Type B pancreatic cell (in vitro differentiated cells): ENCODE measurements at regions not wholly inside any gene's neighbourhood (a gene's known extent, or its start where the extent isn't known, plus 50 kb on each side); places are given as distances from the start of the nearest gene placed in this dataset.
"Not testable (repeated sequence)": the region's sequence is repeated elsewhere in the genome, so short reads cannot be mapped to it uniquely, and the experiment has no call there.

ENCODE experiments used
- DNase-seq: peaks from one replicate; pipeline ENCODE4 v3.0.0; 2021; ENCODE audit warnings: mixed read lengths; ENCODE audit not compliant: unreplicated experiment; ENCODE audit errors: extremely low spot score
- H3K27ac Mint-ChIP-seq: 2 replicates; pipeline ENCODE4 v1.8.0; 2021; ENCODE audit warnings: mild to moderate bottlenecking, mixed read lengths
- H3K27me3 Mint-ChIP-seq: 2 replicates; pipeline ENCODE4 v1.8.0; 2021; ENCODE audit warnings: mixed read lengths
- H3K36me3 Mint-ChIP-seq: 2 replicates; pipeline ENCODE4 v1.8.0; 2021; ENCODE audit warnings: mixed read lengths
- H3K4me1 Mint-ChIP-seq: one replicate; pipeline ENCODE4 v1.8.0; 2021; ENCODE audit warnings: mixed read lengths; ENCODE audit not compliant: unreplicated experiment
- H3K4me3 Mint-ChIP-seq: 2 replicates; pipeline ENCODE4 v1.8.0; 2021; ENCODE audit warnings: mild to moderate bottlenecking, mixed read lengths
- H3K9me3 Mint-ChIP-seq: 2 replicates; pipeline ENCODE4 v1.8.0; 2021; ENCODE audit warnings: mixed read lengths
- CTCF ChIP-seq: fragments of 200-600 bp; sonication (generic); conservative IDR thresholded peaks from 2 replicates; pipeline ENCODE4 v1.5.0; 2021; ENCODE audit warnings: antibody characterized with exemption, mild to moderate bottlenecking

DNA sequence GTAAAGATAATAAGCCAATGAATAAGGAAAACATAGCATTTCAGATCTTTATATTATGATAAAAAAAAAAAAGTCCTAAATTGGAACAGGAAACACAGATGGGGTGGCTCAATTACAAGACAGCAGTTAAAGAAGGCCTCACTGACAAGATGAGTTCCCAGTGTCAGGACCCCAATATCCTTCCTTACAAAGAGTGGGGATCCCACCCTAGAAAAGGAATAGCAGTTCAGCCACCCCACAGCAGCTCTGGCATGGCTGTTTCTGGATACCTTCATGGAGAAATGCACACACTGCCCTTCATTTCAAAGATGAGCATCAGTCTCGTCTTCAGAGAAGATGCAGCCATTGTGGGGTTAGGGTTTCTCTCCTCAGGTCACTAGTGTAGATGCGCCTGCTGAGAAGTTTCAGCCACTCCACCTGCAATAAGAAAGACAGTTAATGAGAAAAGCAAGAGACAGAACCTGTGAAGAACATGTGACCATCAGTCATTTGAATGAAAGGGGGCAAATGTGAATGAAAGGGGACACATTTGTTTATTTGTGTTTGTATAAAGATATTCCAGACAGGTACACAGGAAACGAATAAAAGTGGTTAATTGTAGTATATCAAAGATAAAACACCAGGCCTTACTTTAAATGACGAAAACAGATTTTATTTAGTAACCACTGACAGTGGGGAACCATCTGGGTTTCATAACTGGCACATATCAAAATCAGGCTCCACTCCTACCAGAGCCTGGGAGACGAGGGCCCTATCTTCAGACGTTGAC, 121.3 kb upstream of the PRSS16 start:
- Mint-ChIP-seq H3K36me3 (peaks cover 4% of the 10 kb centered on the region), H3K4me1 (peaks cover 22% of the 10 kb centered on the region), H3K27ac (peak overlapping the region; percentile 87), H3K9me3 (no peaks in the 10 kb centered on the region), H3K27me3 (no peaks in the 10 kb centered on the region), H3K4me3 (peak overlapping the region; percentile 84)
- TF ChIP-seq CTCF, result no peak
- no peak for DNase-seq

DNA sequence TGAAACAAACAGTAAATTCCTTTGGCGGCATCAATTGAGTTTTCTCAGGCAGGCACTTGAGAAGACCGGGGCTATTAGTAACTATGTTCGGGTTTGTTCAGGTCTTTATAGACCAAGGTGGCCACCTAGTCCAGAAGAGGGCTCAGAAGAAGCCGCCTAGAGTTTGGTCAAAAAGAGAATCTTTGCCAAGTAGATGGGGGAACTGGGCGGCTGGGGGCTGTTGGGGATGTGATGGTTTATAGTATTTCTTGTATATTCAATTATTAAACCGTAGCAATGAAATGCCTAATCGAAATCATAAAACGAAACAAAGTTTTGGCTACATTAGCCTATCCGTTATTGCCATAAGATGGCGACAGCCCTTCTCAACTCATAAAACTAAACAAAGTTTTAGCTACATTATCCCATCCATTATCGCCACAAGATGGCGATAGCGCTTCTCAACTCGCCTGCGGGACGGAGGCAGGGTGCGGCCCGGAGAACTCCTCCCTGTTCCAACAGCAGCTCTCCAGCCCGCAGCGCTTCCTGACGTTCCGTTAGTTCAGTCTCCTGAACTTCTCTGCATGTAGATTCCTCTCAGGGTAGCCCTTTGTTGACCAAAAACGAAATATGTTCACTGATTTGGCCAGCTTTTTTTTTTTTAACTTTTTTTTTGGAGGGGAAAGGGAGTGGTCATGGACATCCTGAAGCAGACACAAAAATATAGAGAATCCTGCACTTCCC, 120.5 kb upstream of the PRSS16 start:
- DNase-seq, result peak; percentile 88
- H3K36me3 Mint-ChIP-seq, result peaks cover 4% of the 10 kb centered on the region
- H3K9me3 Mint-ChIP-seq, result no peaks in the 10 kb centered on the region
- peak overlapping the region; percentile 84 for H3K4me3 Mint-ChIP-seq
- H3K27me3 Mint-ChIP-seq, result no peaks in the 10 kb centered on the region
- peak; percentile 86 for TF ChIP-seq CTCF
- H3K27ac Mint-ChIP-seq, result peak overlapping the region; percentile 87
- peaks cover 22% of the 10 kb centered on the region for H3K4me1 Mint-ChIP-seq

GRCh38 chr6:27127874-27128273, 119.6 kb upstream of the PRSS16 start:
- DNase-seq, H3K27ac Mint-ChIP-seq, H3K36me3 Mint-ChIP-seq, H3K9me3 Mint-ChIP-seq, H3K27me3 Mint-ChIP-seq: not testable (repeated sequence)
- H3K4me1 Mint-ChIP-seq, result peaks cover 22% of the 10 kb centered on the region
- peak overlapping the region; percentile 84 for H3K4me3 Mint-ChIP-seq

- Mint-ChIP-seq H3K36me3 (peaks cover 4% of the 10 kb centered on the region), H3K27ac (no peak overlapping the region), H3K9me3 (no peaks in the 10 kb centered on the region), H3K27me3 (no peaks in the 10 kb centered on the region), H3K4me1 (peaks cover 26% of the 10 kb centered on the region), H3K4me3 (peak overlapping the region; percentile 5)
- DNase-seq, result no peak
- no peak for TF ChIP-seq CTCF
Measured at GRCh38 chr6:27128311-27129094, 119.0 kb upstream of the PRSS16 start.

- TF ChIP-seq CTCF, result no peak
- Mint-ChIP-seq H3K27ac (no peak overlapping the region), H3K36me3 (peaks cover 2% of the 10 kb centered on the region), H3K27me3 (no peaks in the 10 kb centered on the region), H3K4me3 (peak overlapping the region; percentile 5), H3K9me3 (no peaks in the 10 kb centered on the region), H3K4me1 (peaks cover 32% of the 10 kb centered on the region)
- DNase-seq, result no peak
Measured at GRCh38 chr6:27129095-27129815, 118.2 kb upstream of the PRSS16 start.
